NCI-H1105 treated with DMSO at 0.1 percent for 48 hours (cell line): ENCODE measurements at regions not wholly inside any gene's neighbourhood (a gene's known extent, or its start where the extent isn't known, plus 50 kb on each side); places are given as distances from the start of the nearest gene placed in this dataset.

ENCODE experiments used
- DNase-seq: peaks from one replicate; lab custom pipeline; 2025; lab: John Stamatoyannopoulos, UW

- peak; percentile 55 for DNase-seq
These were observed 665.0 kb upstream of the FANCL start for GRCh38 chr2:58906081-58906645.

- DNase-seq = no peak
These were observed 663.0 kb upstream of the FANCL start for GRCh38 chr2:58904095-58904494.

- no peak for DNase-seq
These were observed 662.3 kb upstream of the FANCL start for GRCh38 chr2:58903427-58903826.

- no peak for DNase-seq
These were observed 659.3 kb upstream of the FANCL start for GRCh38 chr2:58900246-58901027.

GRCh38 chr2:58899692-58900091, 658.6 kb upstream of the FANCL start:
- DNase-seq = no peak

DNA sequence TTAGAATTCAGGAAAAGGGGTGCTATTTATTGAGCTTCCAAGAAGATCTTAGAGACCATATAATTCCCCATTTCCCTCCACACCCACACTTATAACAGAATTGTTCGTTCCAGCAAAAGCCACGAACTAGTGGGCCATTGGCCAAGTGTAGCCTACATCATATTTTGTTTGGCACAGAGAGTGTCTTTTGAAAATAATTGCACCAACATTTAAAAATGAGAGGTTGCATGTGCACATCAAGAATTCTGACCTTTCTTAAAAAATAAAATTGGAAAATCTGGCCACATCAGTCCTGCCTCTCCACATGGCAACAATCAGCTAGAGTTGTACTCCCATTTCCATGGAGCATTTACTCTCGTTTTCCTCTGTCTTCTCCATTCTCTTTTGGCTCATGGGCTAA, 655.5 kb upstream of the FANCL start:
- no peak for DNase-seq

GRCh38 chr2:58895857-58896256, 654.7 kb upstream of the FANCL start:
- DNase-seq = no peak

DNA sequence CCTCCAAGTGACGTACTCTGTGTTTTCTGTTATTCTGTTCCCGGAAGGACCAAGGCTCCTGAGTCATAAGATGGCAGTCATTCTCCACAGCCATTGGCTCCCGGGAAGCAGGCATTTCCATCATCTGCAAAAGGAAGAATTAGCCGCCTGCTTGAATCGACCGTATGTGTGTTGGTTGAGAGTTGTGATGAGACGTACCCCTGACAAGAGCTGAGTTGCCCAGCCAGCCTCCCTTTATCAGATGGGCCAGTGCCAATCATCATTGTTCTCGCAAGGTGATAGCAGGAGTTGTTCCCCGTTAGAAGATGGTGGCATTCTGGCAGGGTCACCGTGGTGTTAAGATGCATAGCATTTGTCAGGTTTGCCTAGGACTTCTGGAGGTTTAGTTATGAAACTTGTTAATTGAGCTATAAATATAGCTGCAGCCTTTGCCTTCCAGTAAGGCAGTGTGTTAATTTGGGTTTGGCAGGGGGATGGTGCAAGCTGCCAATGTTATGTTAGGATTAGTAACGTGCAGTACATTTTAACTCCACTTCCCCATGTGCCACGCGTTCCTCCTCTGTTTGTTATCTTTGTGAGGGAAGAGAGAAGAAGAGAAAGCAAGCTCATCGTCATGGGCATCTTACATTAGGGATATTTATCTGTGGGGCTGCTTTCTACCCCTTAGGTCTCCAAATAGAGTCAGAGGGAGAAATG, 652.7 kb upstream of the FANCL start:
- no peak for DNase-seq

GRCh38 chr2:58891828-58892377, 650.8 kb upstream of the FANCL start:
- DNase-seq = no peak

DNA sequence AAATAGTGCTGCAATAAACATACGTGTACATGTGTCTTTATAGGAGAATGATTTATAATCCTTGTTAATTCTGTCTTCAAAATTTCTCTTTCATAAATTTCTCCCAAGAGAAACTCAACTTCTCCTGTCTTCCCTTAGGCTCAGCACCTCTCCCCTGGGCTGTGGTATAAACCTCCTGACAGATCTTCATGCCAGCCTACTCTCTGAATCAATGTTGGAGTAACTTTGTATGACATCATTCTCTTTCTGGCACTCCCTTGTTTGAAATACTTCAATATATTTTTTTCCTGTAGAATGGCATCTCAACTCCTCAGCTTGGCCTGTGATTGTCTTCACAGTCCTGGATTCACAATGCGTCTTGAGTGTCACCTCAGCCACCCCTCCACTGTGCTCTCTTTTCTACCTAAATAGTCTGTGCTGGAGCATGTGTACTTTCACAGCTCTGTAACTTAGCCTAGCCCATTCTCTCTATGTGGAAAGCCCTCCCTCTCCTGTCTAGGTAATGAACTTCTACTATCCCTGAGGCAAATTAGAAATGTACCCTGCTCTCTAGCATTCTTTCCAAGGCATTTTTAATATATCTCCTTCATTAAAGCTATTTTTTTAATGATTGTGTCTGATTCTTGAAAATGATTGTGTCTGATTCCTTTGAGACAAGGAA, 649.9 kb upstream of the FANCL start:
- DNase-seq = no peak

- DNase-seq = no peak
These were observed 644.9 kb upstream of the FANCL start for GRCh38 chr2:58886009-58886408.

DNA sequence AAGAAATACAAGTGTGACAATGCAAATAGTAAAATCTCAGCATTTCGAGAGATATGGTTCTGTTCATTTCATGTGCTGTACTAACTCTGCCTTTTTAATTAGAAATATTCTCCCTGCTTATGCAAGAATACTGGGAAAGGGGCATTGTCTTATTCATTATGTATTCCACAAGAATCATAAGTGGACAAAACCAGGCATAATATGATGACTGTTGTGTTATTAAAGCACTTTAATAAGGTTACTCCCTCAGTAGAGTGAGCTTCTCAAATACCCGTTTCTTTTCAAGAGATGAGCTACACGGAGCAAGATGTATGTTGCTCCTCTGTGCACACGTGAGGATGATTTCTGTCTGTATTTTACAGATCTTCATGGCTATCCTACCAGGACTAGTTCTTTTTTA, 638.7 kb upstream of the FANCL start:
- no peak for DNase-seq

- DNase-seq = no peak
These were observed 637.7 kb upstream of the FANCL start for GRCh38 chr2:58878778-58879177.

DNA sequence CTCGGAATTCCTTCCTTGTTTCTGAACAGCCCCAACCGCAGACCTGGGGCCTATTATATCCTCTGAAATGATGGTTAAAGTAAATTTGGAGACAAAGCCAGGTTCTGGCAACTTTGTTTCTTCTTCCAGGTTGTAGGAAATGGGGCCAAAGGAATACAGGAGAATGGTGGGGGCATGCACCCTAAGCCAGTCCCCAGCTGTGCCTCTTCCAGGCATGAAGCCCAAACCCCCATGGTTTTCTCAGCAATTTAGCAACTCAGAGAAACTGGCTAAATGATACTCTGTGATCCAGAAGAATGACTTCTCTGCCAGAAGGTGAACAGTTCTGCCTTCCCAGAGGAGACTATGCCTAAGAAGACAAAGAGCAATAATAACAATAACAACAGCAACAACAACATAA, 635.0 kb upstream of the FANCL start:
- no peak for DNase-seq

- no peak for DNase-seq
These were observed 634.3 kb upstream of the FANCL start for GRCh38 chr2:58875436-58875835.

GRCh38 chr2:58871469-58872142, 630.5 kb upstream of the FANCL start:
- DNase-seq = no peak

- DNase-seq = no peak
These were observed 629.6 kb upstream of the FANCL start for GRCh38 chr2:58870704-58871103.

- no peak for DNase-seq
These were observed 625.8 kb upstream of the FANCL start for GRCh38 chr2:58866946-58867345.

GRCh38 chr2:58866527-58866926, 625.4 kb upstream of the FANCL start:
- no peak for DNase-seq

DNA sequence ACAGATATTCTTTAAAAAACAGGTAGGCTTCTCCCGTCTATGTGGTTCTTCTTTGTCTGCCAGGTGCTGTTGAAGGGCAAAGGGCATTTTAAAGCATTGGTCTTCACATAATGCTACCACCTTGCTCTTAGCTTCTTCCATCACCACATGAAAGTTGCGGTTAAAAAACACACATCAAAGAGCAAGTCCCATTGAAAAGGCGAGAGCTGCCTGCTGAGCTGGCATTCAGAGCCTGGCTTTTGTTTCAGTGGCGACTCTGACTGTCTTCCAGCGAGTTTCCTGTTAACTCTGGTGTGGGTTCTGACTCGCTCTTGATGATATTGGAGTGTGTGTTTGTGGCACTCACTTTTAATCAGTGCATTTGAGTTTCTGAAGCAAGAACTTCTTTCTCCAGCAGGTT, 624.9 kb upstream of the FANCL start:
- no peak for DNase-seq

- DNase-seq = no peak
These were observed 624.3 kb upstream of the FANCL start for GRCh38 chr2:58865436-58865835.

GRCh38 chr2:58862244-58862643, 621.1 kb upstream of the FANCL start:
- no peak for DNase-seq
